Neuronal stem cell (in vitro differentiated cells): ENCODE measurements at regions not wholly inside any gene's neighbourhood (a gene's known extent, or its start where the extent isn't known, plus 50 kb on each side); places are given as distances from the start of the nearest gene placed in this dataset.
"Not testable (repeated sequence)": the region's sequence is repeated elsewhere in the genome, so short reads cannot be mapped to it uniquely, and the experiment has no call there.

Source experiments
- DNase-seq: peaks from one replicate; pipeline ENCODE4 v3.0.0-alpha.2; 2013; ENCODE audit warnings: low spot score
- H2AFZ ChIP-seq: one replicate; pipeline ENCODE4 v1.6.1; 2013; ENCODE audit warnings: mild to moderate bottlenecking, low read length, inconsistent platforms
- H2AK5ac ChIP-seq: 2 replicates; pipeline ENCODE4 v1.6.1; 2013; ENCODE audit warnings: low read depth, mild to moderate bottlenecking, inconsistent platforms, low read length, moderate library complexity, mixed read lengths
- H2BK120ac ChIP-seq: 2 replicates; pipeline ENCODE4 v1.6.1; 2013; ENCODE audit warnings: low read depth, mild to moderate bottlenecking, inconsistent platforms, low read length, moderate library complexity, mixed read lengths
- H2BK12ac ChIP-seq: one replicate; pipeline ENCODE4 v1.6.1; 2013; ENCODE audit warnings: low read length, inconsistent platforms
- H2BK15ac ChIP-seq: 2 replicates; pipeline ENCODE4 v1.6.1; 2013; ENCODE audit warnings: mild to moderate bottlenecking, low read length, inconsistent platforms, mixed read lengths
- H2BK5ac ChIP-seq: one replicate; pipeline ENCODE4 v1.6.1; 2013; ENCODE audit warnings: inconsistent platforms, mild to moderate bottlenecking, low read length, moderate library complexity
- H3K14ac ChIP-seq: one replicate; pipeline ENCODE4 v1.6.1; 2013; ENCODE audit warnings: low read length, inconsistent platforms
- H3K18ac ChIP-seq: 2 replicates; pipeline ENCODE4 v1.6.1; 2013; ENCODE audit warnings: low read length, inconsistent platforms
- H3K23ac ChIP-seq: 2 replicates; pipeline ENCODE4 v1.6.1; 2013; ENCODE audit warnings: low read depth, mild to moderate bottlenecking, mixed read lengths, low read length, inconsistent platforms; ENCODE audit not compliant: poor library complexity
- H3K27ac ChIP-seq: replicated peaks from 3 replicates; pipeline ENCODE4 v1.5.1; 2013; ENCODE audit warnings: low read length, inconsistent platforms
- H3K27me3 ChIP-seq, 3 experiments: 2 replicates each; pipeline ENCODE4 v1.6.1; 2013; ENCODE audit warnings: low read length in 3 of 3, mild to moderate bottlenecking in 2 of 3, inconsistent platforms in 1 of 3, low read depth in 1 of 3, mixed read lengths in 1 of 3, moderate library complexity in 1 of 3; ENCODE audit not compliant: control insufficient read depth in 3 of 3, insufficient read depth in 3 of 3
- H3K36me3 ChIP-seq, 2 donors: replicated peaks in 1 of 2; 2 replicates each; pipeline ENCODE4 v1.6.1; 2013; ENCODE audit warnings: low read length in 2 of 2; ENCODE audit not compliant: control insufficient read depth in 2 of 2, insufficient read depth in 2 of 2
- H3K4ac ChIP-seq: 2 replicates; pipeline ENCODE4 v1.6.1; 2013; ENCODE audit warnings: inconsistent platforms, mild to moderate bottlenecking, low read length, moderate library complexity
- H3K4me1 ChIP-seq, 2 donors: 1 replicate in 1 of 2; 2 replicates in 1 of 2; pipeline ENCODE4 v1.6.1; 2013; ENCODE audit warnings: low read length in 2 of 2, low read depth in 1 of 2; ENCODE audit not compliant: control insufficient read depth in 2 of 2, insufficient read depth in 1 of 2
- H3K4me2 ChIP-seq: one replicate; pipeline ENCODE4 v1.6.1; 2013; ENCODE audit warnings: mild to moderate bottlenecking, low read length, inconsistent platforms; ENCODE audit not compliant: insufficient read depth, poor library complexity, severe bottlenecking
- H3K4me3 ChIP-seq, 2 donors: 2 replicates each; pipeline ENCODE4 v1.5.1; 2013; ENCODE audit warnings: low read length in 2 of 2, mild to moderate bottlenecking in 2 of 2, inconsistent platforms in 1 of 2, moderate library complexity in 1 of 2
- H3K79me1 ChIP-seq: one replicate; pipeline ENCODE4 v1.6.1; 2013; ENCODE audit warnings: low read depth, mild to moderate bottlenecking, inconsistent platforms, low read length, moderate library complexity
- H3K9ac ChIP-seq: one replicate; pipeline ENCODE4 v1.6.1; 2013; ENCODE audit warnings: mild to moderate bottlenecking, low read depth, low read length, inconsistent platforms; ENCODE audit not compliant: poor library complexity
- H3K9me3 ChIP-seq, 2 donors: replicated peaks in 1 of 2; 2 replicates each; pipeline versions ENCODE3 to v1.6.1; 2013; ENCODE audit warnings: low read length in 2 of 2, mild to moderate bottlenecking in 2 of 2, inconsistent platforms in 1 of 2, low read depth in 1 of 2, mixed read lengths in 1 of 2, moderate library complexity in 1 of 2; ENCODE audit not compliant: control insufficient read depth in 2 of 2, insufficient read depth in 1 of 2
- H4K8ac ChIP-seq: one replicate; pipeline ENCODE4 v1.6.1; 2013; ENCODE audit warnings: low read depth, mild to moderate bottlenecking, inconsistent platforms, low read length, moderate library complexity
- H4K91ac ChIP-seq: one replicate; pipeline ENCODE4 v1.6.1; 2013; ENCODE audit warnings: low read length, low read depth, mild to moderate bottlenecking, inconsistent platforms; ENCODE audit not compliant: poor library complexity
- WGBS, 2 donors: extraction: QIAGEN DNeasy Blood & Tissue Kit; methylation state at CpG; one replicate each; pipeline ENCODE4 v1.1.7; 2013; ENCODE audit warnings: missing lambda C conversion rate in 2 of 2, mixed read lengths in 1 of 2; ENCODE audit not compliant: insufficient read length in 2 of 2, insufficient replicate concordance in 1 of 2; ENCODE audit errors: extremely low coverage in 2 of 2; 5-methylcytosine and 5-hydroxymethylcytosine counted together

- peak overlapping the region in 1 of 2 donors; percentile 43 for H3K4me3 ChIP-seq
- no peak overlapping the region for H4K91ac ChIP-seq
- no peak overlapping the region for H3K9ac ChIP-seq
- no peak overlapping the region for H3K4ac ChIP-seq
- no peak overlapping the region for H3K23ac ChIP-seq
- H2BK15ac ChIP-seq: no peak overlapping the region
- H3K27me3 ChIP-seq: no peaks in the 10 kb centered on the region
- H3K4me1 ChIP-seq: peaks cover 3 to 7% of the 10 kb centered on the region in 2 donors
- H3K4me2 ChIP-seq: peak overlapping the region; percentile 57
- H3K27ac ChIP-seq: no peak overlapping the region
- H3K14ac ChIP-seq: no peak overlapping the region
- H2BK12ac ChIP-seq: no peak overlapping the region
- no peak overlapping the region for H2AK5ac ChIP-seq
- peak overlapping the region; percentile 81 for H2AFZ ChIP-seq
- H2BK5ac ChIP-seq: no peak overlapping the region
- H3K18ac ChIP-seq: no peak overlapping the region
- H2BK120ac ChIP-seq: no peak overlapping the region
- no peak overlapping the region for H4K8ac ChIP-seq
- H3K36me3 ChIP-seq: no peaks in the 10 kb centered on the region
- no CpG with 5 or more reads among the region's 2 CpGs for WGBS, 2 donors
- DNase-seq: no peak
- H3K79me1 ChIP-seq: no peaks in the 10 kb centered on the region
- no peaks in the 10 kb centered on the region for H3K9me3 ChIP-seq
Observed at GRCh38 chr14:53218161-53218560, 65.0 kb upstream of the DDHD1 start.

GRCh38 chr14:53217316-53217994 lies 64.3 kb upstream of the DDHD1 start:
- H3K4me3 ChIP-seq: peak overlapping the region; percentile 43 to 76
- H4K91ac ChIP-seq: no peak overlapping the region
- WGBS, 2 donors: no CpG with 5 or more reads among the region's 39 CpGs
- no peak overlapping the region for H2AK5ac ChIP-seq
- H3K4me1 ChIP-seq: peaks cover 3 to 7% of the 10 kb centered on the region in 2 donors
- peak overlapping the region; percentile 57 for H3K4me2 ChIP-seq
- no peak overlapping the region for H4K8ac ChIP-seq
- peak overlapping the region; percentile 81 for H2AFZ ChIP-seq
- H2BK5ac ChIP-seq: peak overlapping the region; percentile 66
- peak overlapping the region; percentile 86 for H3K9ac ChIP-seq
- no peak overlapping the region for H3K23ac ChIP-seq
- no peaks in the 10 kb centered on the region for H3K27me3 ChIP-seq
- H3K4ac ChIP-seq: no peak overlapping the region
- no peak overlapping the region for H2BK120ac ChIP-seq
- H3K14ac ChIP-seq: no peak overlapping the region
- H3K9me3 ChIP-seq: no peaks in the 10 kb centered on the region
- H3K18ac ChIP-seq: peak overlapping the region; percentile 91
- DNase-seq: peak; percentile 74
- H3K36me3 ChIP-seq: no peaks in the 10 kb centered on the region
- H3K27ac ChIP-seq: no peak overlapping the region
- H2BK15ac ChIP-seq: no peak overlapping the region
- no peaks in the 10 kb centered on the region for H3K79me1 ChIP-seq
- H2BK12ac ChIP-seq: no peak overlapping the region

GRCh38 chr14:53216955-53217315 lies 63.8 kb upstream of the DDHD1 start:
- H4K91ac ChIP-seq, H3K14ac ChIP-seq, H3K36me3 ChIP-seq, H2BK120ac ChIP-seq, H3K9ac ChIP-seq, H3K9me3 ChIP-seq, H3K18ac ChIP-seq, H3K79me1 ChIP-seq, H4K8ac ChIP-seq, DNase-seq, H3K27ac ChIP-seq, H2BK5ac ChIP-seq, H3K4ac ChIP-seq, H2AK5ac ChIP-seq, H2BK15ac ChIP-seq, H3K4me2 ChIP-seq, H3K4me1 ChIP-seq, H3K23ac ChIP-seq, H2BK12ac ChIP-seq, H3K27me3 ChIP-seq: not testable (repeated sequence)
- no CpG with 5 or more reads among the region's 1 CpG for WGBS, 2 donors
- Histone ChIP-seq H2AFZ (peak overlapping the region; percentile 81), H3K4me3 (peak overlapping the region; percentile 43 to 76)

GRCh38 chr14:53216478-53216877 lies 63.4 kb upstream of the DDHD1 start:
- WGBS, 2 donors: no CpG with 5 or more reads among the region's 11 CpGs
- H2BK120ac ChIP-seq, H3K4me2 ChIP-seq, H4K8ac ChIP-seq, H2BK5ac ChIP-seq, H3K9ac ChIP-seq, H4K91ac ChIP-seq, H3K14ac ChIP-seq, H3K23ac ChIP-seq, H2BK12ac ChIP-seq, H2BK15ac ChIP-seq, H3K27me3 ChIP-seq, H3K36me3 ChIP-seq, H3K27ac ChIP-seq, H2AK5ac ChIP-seq, H3K18ac ChIP-seq, DNase-seq, H3K4me1 ChIP-seq, H2AFZ ChIP-seq, H3K9me3 ChIP-seq, H3K4me3 ChIP-seq, H3K79me1 ChIP-seq, H3K4ac ChIP-seq: not testable (repeated sequence)
